Caco-2 (cell line): ENCODE measurements at regions not wholly inside any gene's neighbourhood (a gene's known extent, or its start where the extent isn't known, plus 50 kb on each side); places are given as distances from the start of the nearest gene placed in this dataset.

ENCODE experiments used
- BruUV-seq: library from RNA; stranded (reverse); fragments of 400-500 nt; replicated peaks from 2 replicates; lab custom pipeline; 2021; lab: Mats Ljungman, UMichigan
- CTCF ChIA-PET: fragments of 300-600 bp; sonication (Branson Sonifier 250); formaldehyde crosslinking; loops from one replicate; lab custom pipeline; 2022; ENCODE audit warnings: antibody characterized with exemption; lab: Charles Lee
- POLR2A ChIA-PET: fragments of 300-600 bp; sonication (Branson Sonifier 250); formaldehyde crosslinking; loops from one replicate; lab custom pipeline; 2022; ENCODE audit warnings: antibody characterized with exemption; lab: Charles Lee
- DNase-seq, 2 experiments: peaks; one replicate each; pipeline versions ENCODE4 v3.0.0 to v3.0.0-alpha.2; 2020 to 2022
- H3K27me3 ChIP-seq: replicated peaks from 2 replicates; pipeline ENCODE4 v1.6.0; 2011; ENCODE audit warnings: low read length; ENCODE audit not compliant: control insufficient read depth, insufficient read depth
- H3K36me3 ChIP-seq: 2 replicates; pipeline ENCODE4 v1.5.1; 2011; ENCODE audit warnings: low read length; ENCODE audit not compliant: control insufficient read depth, insufficient read depth
- H3K4me1 ChIP-seq: fragments of 250-450 bp; sonication (Bioruptor Pico); 2 replicates; pipeline ENCODE4 v1.5.1; 2020; ENCODE audit warnings: mild to moderate bottlenecking
- H3K4me3 ChIP-seq: 2 replicates; pipeline ENCODE4 v1.5.1; 2011; ENCODE audit warnings: low read depth, mild to moderate bottlenecking, control low read depth, low read length
- H3K9me3 ChIP-seq: fragments of 250-450 bp; sonication (Bioruptor Pico); 2 replicates; pipeline ENCODE4 v1.5.1; 2020; ENCODE audit warnings: mild to moderate bottlenecking, moderate library complexity
- H3K27ac Mint-ChIP-seq: one replicate; pipeline ENCODE4 v1.8.0; 2022; ENCODE audit warnings: mixed read lengths; ENCODE audit not compliant: unreplicated experiment
- H3K27me3 Mint-ChIP-seq: one replicate; pipeline ENCODE4 v1.8.0; 2022; ENCODE audit warnings: mixed read lengths; ENCODE audit not compliant: insufficient read depth, unreplicated experiment
- H3K36me3 Mint-ChIP-seq: one replicate; pipeline ENCODE4 v1.8.0; 2022; ENCODE audit warnings: mild to moderate bottlenecking, mixed read lengths; ENCODE audit not compliant: insufficient read depth, unreplicated experiment
- H3K4me1 Mint-ChIP-seq: one replicate; pipeline ENCODE4 v1.8.0; 2022; ENCODE audit warnings: low read depth, mixed read lengths; ENCODE audit not compliant: unreplicated experiment
- H3K4me3 Mint-ChIP-seq: one replicate; pipeline ENCODE4 v1.8.0; 2022; ENCODE audit warnings: mild to moderate bottlenecking, moderate library complexity, mixed read lengths; ENCODE audit not compliant: unreplicated experiment
- H3K9me3 Mint-ChIP-seq: one replicate; pipeline ENCODE4 v1.8.0; 2022; ENCODE audit warnings: mixed read lengths; ENCODE audit not compliant: unreplicated experiment
- CTCF ChIP-seq, 2 experiments: fragments of 200-600 bp in 1 of 2; IDR thresholded peaks; 1 replicate in 1 of 2; 2 replicates in 1 of 2; pipeline versions ENCODE4 v1.5.1 to v1.8.0; 2011 to 2022; ENCODE audit warnings: antibody characterized with exemption in 1 of 2, control low read depth in 1 of 2, inconsistent platforms in 1 of 2, low read depth in 1 of 2, low read length in 1 of 2, mild to moderate bottlenecking in 1 of 2, moderate library complexity in 1 of 2; ENCODE audit not compliant: insufficient read depth in 1 of 2, severe bottlenecking in 1 of 2, unreplicated experiment in 1 of 2
- intact Hi-C: fragments of 100-400 bp; cut with micrococcal nuclease; formaldehyde crosslinking; loops from one replicate; pipeline ENCODE4 v1.10.0; 2022; ENCODE audit not compliant: unreplicated experiment

GRCh38 chr6:113505084-113505699, 352.0 kb upstream of the MARCKS start:
- no peaks in the 10 kb centered on the region for H3K36me3 Mint-ChIP-seq
- BruUV-seq, result no TSS peak
- no peak for TF ChIP-seq CTCF (IDR thresholded peaks at IDR 0.05; ENCODE audit: insufficient read depth in 1 of 2, low read depth in 1 of 2, low read length in 1 of 2, severe bottlenecking in 1 of 2, unreplicated experiment in 1 of 2)

GRCh38 chr6:113508249-113508648, 348.9 kb upstream of the MARCKS start:
- Histone ChIP-seq H3K27me3 (no peaks in the 10 kb centered on the region), H3K36me3 (no peaks in the 10 kb centered on the region), H3K4me3 (no peak overlapping the region), H3K9me3 (no peaks in the 10 kb centered on the region), H3K4me1 (no peaks in the 10 kb centered on the region)
- no peak for TF ChIP-seq CTCF (IDR thresholded peaks at IDR 0.05; ENCODE audit: insufficient read depth in 1 of 2, low read depth in 1 of 2, low read length in 1 of 2, severe bottlenecking in 1 of 2, unreplicated experiment in 1 of 2)
- H3K4me1 Mint-ChIP-seq, result no peaks in the 10 kb centered on the region
- H3K36me3 Mint-ChIP-seq, result no peaks in the 10 kb centered on the region
- no TSS peak for BruUV-seq
- ChIA-PET POLR2A (no interaction called here), CTCF (no interaction called here)
- intact Hi-C loops, result no loop called here
- DNase-seq, result no peak
- no peaks in the 10 kb centered on the region for H3K27me3 Mint-ChIP-seq
- no peak overlapping the region for H3K27ac Mint-ChIP-seq
- H3K9me3 Mint-ChIP-seq, result no peaks in the 10 kb centered on the region
- no peak overlapping the region for H3K4me3 Mint-ChIP-seq

More at GRCh38 chr6:113505084-113505699, 352.0 kb upstream of the MARCKS start:
- H3K27ac Mint-ChIP-seq, result no peak overlapping the region
- H3K4me3 Mint-ChIP-seq, result no peak overlapping the region
- no peak overlapping the region for H3K4me3 ChIP-seq
- intact Hi-C loops, result no loop called here
- no peaks in the 10 kb centered on the region for H3K4me1 Mint-ChIP-seq
- H3K9me3 ChIP-seq, result no peaks in the 10 kb centered on the region
- no peaks in the 10 kb centered on the region for H3K4me1 ChIP-seq
- DNase-seq, result no peak
- H3K9me3 Mint-ChIP-seq, result peaks cover 6% of the 10 kb centered on the region
- H3K36me3 ChIP-seq, result no peaks in the 10 kb centered on the region
- no peaks in the 10 kb centered on the region for H3K27me3 Mint-ChIP-seq
- CTCF ChIA-PET, result no interaction called here
- POLR2A ChIA-PET, result no interaction called here
- no peaks in the 10 kb centered on the region for H3K27me3 ChIP-seq

GRCh38 chr6:113511100-113511499, 346.0 kb upstream of the MARCKS start:
- BruUV-seq, result no TSS peak
- no peaks in the 10 kb centered on the region for H3K9me3 Mint-ChIP-seq
- POLR2A ChIA-PET, result no interaction called here

More at GRCh38 chr6:113511100-113511499, 346.0 kb upstream of the MARCKS start:
- H3K4me3 ChIP-seq, result no peak overlapping the region
- Mint-ChIP-seq H3K27me3 (no peaks in the 10 kb centered on the region), H3K4me1 (no peaks in the 10 kb centered on the region), H3K4me3 (no peak overlapping the region), H3K27ac (no peak overlapping the region), H3K36me3 (no peaks in the 10 kb centered on the region)
- no peaks in the 10 kb centered on the region for H3K27me3 ChIP-seq
- H3K4me1 ChIP-seq, result no peaks in the 10 kb centered on the region
- CTCF ChIA-PET, result no interaction called here
- H3K9me3 ChIP-seq, result no peaks in the 10 kb centered on the region
- no peak for DNase-seq
- intact Hi-C loops, result no loop called here
- no peak for TF ChIP-seq CTCF (IDR thresholded peaks at IDR 0.05; ENCODE audit: insufficient read depth in 1 of 2, low read depth in 1 of 2, low read length in 1 of 2, severe bottlenecking in 1 of 2, unreplicated experiment in 1 of 2)
- H3K36me3 ChIP-seq, result no peaks in the 10 kb centered on the region
